Hepatocyte (in vitro differentiated cells): ENCODE measurements at regions not wholly inside any gene's neighbourhood (a gene's known extent, or its start where the extent isn't known, plus 50 kb on each side); places are given as distances from the start of the nearest gene placed in this dataset.

Source experiments
- CTCF ChIP-seq: fragments of 200-600 bp; sonication (generic); IDR thresholded peaks from 2 replicates; pipeline ENCODE4 v1.5.1; 2016; ENCODE audit warnings: antibody characterized with exemption, mild to moderate bottlenecking; ENCODE audit not compliant: poor library complexity
- EZH2phosphoT487 ChIP-seq: fragments of 200-600 bp; sonication (generic); IDR thresholded peaks from one replicate; pipeline ENCODE4 v1.6.1; 2018; ENCODE audit warnings: antibody characterized with exemption, mild to moderate bottlenecking, low read depth, moderate library complexity; ENCODE audit not compliant: unreplicated experiment, severe bottlenecking

- TF ChIP-seq CTCF (no peak), EZH2phosphoT487 (no peak)
These were observed 443.9 kb downstream of the FGF9 start for GRCh38 chr13:22114630-22115311.
